Pancreas (tissue), 10 donors: ENCODE measurements at regions not wholly inside any gene's neighbourhood (a gene's known extent, or its start where the extent isn't known, plus 50 kb on each side); places are given as distances from the start of the nearest gene placed in this dataset.

Experiments used
- ATAC-seq, 4 donors: fragments of 200-7000 bp; cut with Tn5 transposase; one replicate each; pipeline versions ENCODE4 v1.8.0 to v1.9.1; 2020; ENCODE audit warnings: mild to moderate bottlenecking in 4 of 4, moderate library complexity in 4 of 4
- DNase-seq, 6 donors: peaks; one replicate each; pipeline ENCODE4 v3.0.0-alpha.2; 2020
- FAIRE-seq: peaks from 2 replicates; lab custom pipeline; 2012; peaks lifted over from hg19 to GRCh38; lab: Jason Lieb, UNC
- H3K27ac ChIP-seq, 4 donors: fragments of 200-600 bp; sonication (generic); 1 replicate in 3 of 4; 2 replicates in 1 of 4; pipeline versions ENCODE4 v1.5.0 to v1.8.0; 2020
- H3K27me3 ChIP-seq, 4 donors: fragments of 200-600 bp; one replicate each; pipeline ENCODE4 v1.8.0; 2021
- H3K36me3 ChIP-seq, 3 donors: fragments of 200-600 bp; sonication (generic) in 1 of 3; one replicate each; pipeline versions ENCODE4 v1.5.0 to v1.8.0; 2020 to 2021
- H3K4me1 ChIP-seq, 3 donors: fragments of 200-600 bp; one replicate each; pipeline ENCODE4 v1.8.0; 2021
- H3K4me3 ChIP-seq, 4 donors: fragments of 200-600 bp; sonication (generic) in 2 of 4; one replicate each; pipeline versions ENCODE4 v1.5.0 to v1.8.0; 2020 to 2021
- H3K9me3 ChIP-seq, 4 donors: fragments of 200-600 bp; one replicate each; pipeline ENCODE4 v1.8.0; 2021
- CTCF ChIP-seq, 4 donors: fragments of 200-600 bp; sonication (generic) in 3 of 4; IDR thresholded peaks; one replicate each; pipeline versions ENCODE4 v1.5.0 to v1.8.0; 2021; ENCODE audit warnings: antibody characterized with exemption in 4 of 4
- WGBS, 2 donors: extraction: QIAGEN DNeasy Blood & Tissue Kit; methylation state at CpG; one replicate each; pipeline ENCODE4 v1.1.7; 2013; 5-methylcytosine and 5-hydroxymethylcytosine counted together
- intact Hi-C, 3 donors: fragments of 100-400 bp; cut with DNase I; formaldehyde crosslinking; loops; one replicate each; pipeline versions ENCODE4 v1.11.1 to v1.14.2; 2022
- donor health status: healthy with polysubstance abuse.
- donor health status: DM: no; HTN: no; CAD: no; lungs with moderate emphysema.
- donor health status: DM: no; HTN: no; CAD: no.
- donor health status: control.
- donor health status: control.
- donor health status: Bipolar disorder and iron deficiency.
- donor health status: DM: yes; HTN: yes; CAD: no.
- donor health status: DM: no; HTN: no; CAD: no.
- donor health status: DM: no; HTN: no; CAD: no.
- donor health status: DM: yes; HTN: yes; CAD: no.

GRCh38 chr16:7957151-7957550 is 624.5 kb downstream of the RBFOX1 start:
- H3K9me3 ChIP-seq, result no peaks in the 10 kb centered on the region
- TF ChIP-seq CTCF (IDR thresholded peaks at IDR 0.05), result no peak
- no peak for FAIRE-seq

GRCh38 chr16:7953360-7953759 is 620.7 kb downstream of the RBFOX1 start:
- H3K27ac ChIP-seq, result no peak overlapping the region
- no peak for ATAC-seq
- no peaks in the 10 kb centered on the region for H3K4me1 ChIP-seq
- H3K36me3 ChIP-seq, result no peaks in the 10 kb centered on the region
- WGBS, 2 donors, result 39 to 45% methylated on average over 1 of the region's 1 CpG
- no peak for FAIRE-seq
- intact Hi-C loops, result no loop called here
- no peaks in the 10 kb centered on the region for H3K9me3 ChIP-seq
- TF ChIP-seq CTCF (IDR thresholded peaks at IDR 0.05), result no peak
- H3K4me3 ChIP-seq, result no peak overlapping the region
- no peaks in the 10 kb centered on the region for H3K27me3 ChIP-seq
- DNase-seq, result no peak

More at GRCh38 chr16:7957151-7957550, 624.5 kb downstream of the RBFOX1 start:
- intact Hi-C loops, result no loop called here
- no peaks in the 10 kb centered on the region for H3K27me3 ChIP-seq
- H3K4me3 ChIP-seq, result no peak overlapping the region
- H3K36me3 ChIP-seq, result no peaks in the 10 kb centered on the region
- ATAC-seq, result no peak
- WGBS, 2 donors, result 32 to 37% methylated on average over 3 of the region's 3 CpGs
- H3K27ac ChIP-seq, result no peak overlapping the region
- H3K4me1 ChIP-seq, result no peaks in the 10 kb centered on the region
- DNase-seq, result no peak

- FAIRE-seq, result no peak
Observed at GRCh38 chr16:7946142-7946541, 613.5 kb downstream of the RBFOX1 start.

GRCh38 chr16:7938175-7938574 is 605.5 kb downstream of the RBFOX1 start:
- Histone ChIP-seq H3K9me3 (no peaks in the 10 kb centered on the region), H3K4me3 (no peak overlapping the region), H3K36me3 (no peaks in the 10 kb centered on the region), H3K4me1 (no peaks in the 10 kb centered on the region), H3K27ac (no peak overlapping the region), H3K27me3 (no peaks in the 10 kb centered on the region)
- ATAC-seq (no peak), FAIRE-seq (no peak), DNase-seq (no peak)
- TF ChIP-seq CTCF (IDR thresholded peaks at IDR 0.05), result no peak
- WGBS, 2 donors, result 49 to 52% methylated on average over 7 of the region's 7 CpGs
- intact Hi-C loops, result no loop called here

More at GRCh38 chr16:7946142-7946541, 613.5 kb downstream of the RBFOX1 start:
- intact Hi-C loops, result no loop called here
- Histone ChIP-seq H3K4me3 (no peak overlapping the region), H3K27ac (no peak overlapping the region), H3K4me1 (no peaks in the 10 kb centered on the region), H3K9me3 (no peaks in the 10 kb centered on the region), H3K27me3 (no peaks in the 10 kb centered on the region), H3K36me3 (no peaks in the 10 kb centered on the region)
- no peak for DNase-seq
- no peak for TF ChIP-seq CTCF (IDR thresholded peaks at IDR 0.05)
- WGBS, 2 donors, result 36 to 38% methylated on average over 4 of the region's 4 CpGs
- no peak for ATAC-seq

GRCh38 chr16:7921345-7921744 is 588.7 kb downstream of the RBFOX1 start:
- no peaks in the 10 kb centered on the region for H3K27me3 ChIP-seq
- H3K4me1 ChIP-seq, result no peaks in the 10 kb centered on the region
- ATAC-seq (no peak), DNase-seq (no peak), FAIRE-seq (no peak)
- no peak overlapping the region for H3K27ac ChIP-seq
- no peaks in the 10 kb centered on the region for H3K36me3 ChIP-seq
- no peaks in the 10 kb centered on the region for H3K9me3 ChIP-seq
- 26 to 34% methylated on average over 4 of the region's 4 CpGs for WGBS, 2 donors
- no peak overlapping the region for H3K4me3 ChIP-seq
- no peak for TF ChIP-seq CTCF (IDR thresholded peaks at IDR 0.05)
- intact Hi-C loops, result no loop called here
